SK-N-SH treated with all-trans-retinoic acid at 6 μM for 48 hours (cell line): ENCODE measurements at regions not wholly inside any gene's neighbourhood (a gene's known extent, or its start where the extent isn't known, plus 50 kb on each side); places are given as distances from the start of the nearest gene placed in this dataset.

Source experiments
- ATAC-seq: fragments of 200-7000 bp; cut with Tn5 transposase; 3 replicates; pipeline ENCODE4 v1.9.1; 2020; ENCODE audit warnings: mild to moderate bottlenecking, moderate library complexity
- BACH2 ChIP-seq: fragments of 250-450 bp; sonication (Bioruptor Pico); IDR thresholded peaks from 2 replicates; pipeline ENCODE4 v1.9.0; 2021; ENCODE audit warnings: mild to moderate bottlenecking, borderline replicate concordance
- CREB5 ChIP-seq: fragments of 250-450 bp; sonication (Bioruptor Pico); IDR thresholded peaks from 2 replicates; pipeline ENCODE4 v1.5.1; 2020; ENCODE audit warnings: low read depth, mild to moderate bottlenecking, moderate library complexity
- CSDC2 ChIP-seq: fragments of 250-450 bp; sonication (Bioruptor Pico); IDR thresholded peaks from 2 replicates; pipeline ENCODE4 v1.5.0; 2020; ENCODE audit warnings: mild to moderate bottlenecking, moderate library complexity
- CSRNP3 ChIP-seq: fragments of 250-450 bp; sonication (Bioruptor Pico); IDR thresholded peaks from 2 replicates; pipeline ENCODE4 v1.5.1; 2021; ENCODE audit warnings: mild to moderate bottlenecking, moderate library complexity
- ESRRG ChIP-seq: fragments of 250-450 bp; sonication (Bioruptor Pico); IDR thresholded peaks from 2 replicates; pipeline ENCODE4 v1.6.1; 2021; ENCODE audit warnings: mild to moderate bottlenecking
- GLIS3 ChIP-seq: fragments of 250-450 bp; sonication (Bioruptor Pico); IDR thresholded peaks from 2 replicates; pipeline ENCODE4 v1.5.0; 2020; ENCODE audit warnings: mild to moderate bottlenecking, moderate library complexity
- ISL1 ChIP-seq: fragments of 250-450 bp; sonication (Bioruptor Pico); IDR thresholded peaks from 2 replicates; pipeline ENCODE4 v2.1.2; 2022; ENCODE audit warnings: mild to moderate bottlenecking, moderate library complexity
- OSR1 ChIP-seq: fragments of 250-450 bp; sonication (Bioruptor Pico); IDR thresholded peaks from 2 replicates; pipeline ENCODE4 v1.8.0; 2022; ENCODE audit warnings: moderate library complexity, mild to moderate bottlenecking, inconsistent platforms
- PATZ1 ChIP-seq: fragments of 250-450 bp; sonication (Bioruptor Pico); IDR thresholded peaks from 2 replicates; pipeline ENCODE4 v1.8.0; 2020; ENCODE audit warnings: mild to moderate bottlenecking, moderate library complexity, borderline replicate concordance
- POU6F1 ChIP-seq: fragments of 250-450 bp; sonication (Bioruptor Pico); IDR thresholded peaks from 2 replicates; pipeline ENCODE4 v1.8.0; 2021; ENCODE audit warnings: low read depth, mild to moderate bottlenecking, moderate library complexity, borderline replicate concordance
- PPARA ChIP-seq: fragments of 250-450 bp; sonication (Bioruptor Pico); IDR thresholded peaks from 2 replicates; pipeline ENCODE4 v1.5.0; 2020; ENCODE audit warnings: mild to moderate bottlenecking, borderline replicate concordance
- RARB ChIP-seq: fragments of 250-450 bp; sonication (Bioruptor Pico); IDR thresholded peaks from 2 replicates; pipeline ENCODE4 v1.8.0; 2021; ENCODE audit warnings: mild to moderate bottlenecking, moderate library complexity
- SNAI2 ChIP-seq: fragments of 250-450 bp; sonication (Bioruptor Pico); IDR thresholded peaks from 2 replicates; pipeline ENCODE4 v1.5.0; 2020; ENCODE audit warnings: mild to moderate bottlenecking, moderate library complexity
- TCF4 ChIP-seq: fragments of 250-450 bp; sonication (Bioruptor Pico); IDR thresholded peaks from 2 replicates; pipeline ENCODE4 v1.8.0; 2021; ENCODE audit warnings: mild to moderate bottlenecking, moderate library complexity, borderline replicate concordance
- TOX ChIP-seq: fragments of 250-450 bp; sonication (Bioruptor Pico); IDR thresholded peaks from 2 replicates; pipeline ENCODE4 v1.8.0; 2021; ENCODE audit warnings: mild to moderate bottlenecking, moderate library complexity, borderline replicate concordance
- TSHZ2 ChIP-seq: fragments of 250-450 bp; sonication (Bioruptor Pico); IDR thresholded peaks from 2 replicates; pipeline ENCODE4 v1.5.0; 2020; ENCODE audit warnings: mild to moderate bottlenecking, moderate library complexity
- ZC3H10 ChIP-seq: fragments of 250-450 bp; sonication (Bioruptor Pico); IDR thresholded peaks from 2 replicates; pipeline ENCODE4 v1.5.1; 2021; ENCODE audit warnings: mild to moderate bottlenecking, moderate library complexity
- ZFP3 ChIP-seq: fragments of 250-450 bp; sonication (Bioruptor Pico); IDR thresholded peaks from 2 replicates; pipeline ENCODE4 v1.5.0; 2020; ENCODE audit warnings: mild to moderate bottlenecking, moderate library complexity
- ZFP30 ChIP-seq: fragments of 450-650 bp; formaldehyde crosslinking; IDR thresholded peaks from 2 replicates; pipeline ENCODE4 v1.5.0; 2022; ENCODE audit warnings: mild to moderate bottlenecking, moderate library complexity
- ZNF565 ChIP-seq: fragments of 450-650 bp; formaldehyde crosslinking; conservative IDR thresholded peaks from 2 replicates; pipeline ENCODE4 v1.5.0; 2020; ENCODE audit warnings: low read depth, mild to moderate bottlenecking, moderate library complexity
- ZNF70 ChIP-seq: fragments of 450-650 bp; formaldehyde crosslinking; IDR thresholded peaks from 2 replicates; pipeline ENCODE4 v1.5.0; 2020; ENCODE audit warnings: mild to moderate bottlenecking, moderate library complexity
- ZNF8 ChIP-seq: fragments of 450-650 bp; formaldehyde crosslinking; IDR thresholded peaks from 2 replicates; pipeline ENCODE4 v1.5.0; 2020; ENCODE audit warnings: mild to moderate bottlenecking, moderate library complexity

GRCh38 chr3:193868590-193868989, 267.4 kb upstream of the HES1 start:
- TF ChIP-seq CSDC2 (no peak), TOX (CRISPR knock-in tag) (no peak)

GRCh38 chr3:193869221-193870201, 266.4 kb upstream of the HES1 start:
- peak; percentile 80 for ATAC-seq
- TF ChIP-seq PPARA (no peak), TSHZ2 (no peak), BACH2 (CRISPR knock-in tag) (no peak), ZC3H10 (CRISPR knock-in tag) (no peak), ISL1 (no peak), ZNF70 (CRISPR knock-in tag) (no peak), TOX (CRISPR knock-in tag) (no peak), ZFP30 (CRISPR knock-in tag) (no peak), CSDC2 (no peak), CREB5 (CRISPR knock-in tag) (no peak)

More at GRCh38 chr3:193868590-193868989, 267.4 kb upstream of the HES1 start:
- ATAC-seq = no peak

- no peak for ATAC-seq
- no peak for TF ChIP-seq TOX (CRISPR knock-in tag)
- TF ChIP-seq PPARA = no peak
- TF ChIP-seq ZNF565 = no peak
- no peak for TF ChIP-seq PATZ1 (CRISPR knock-in tag)
Observed at GRCh38 chr3:193870376-193871219, 265.4 kb upstream of the HES1 start.

- no peak for TF ChIP-seq CSRNP3 (CRISPR knock-in tag)
- no peak for TF ChIP-seq GLIS3
- no peak for TF ChIP-seq ZNF565
- no peak for TF ChIP-seq SNAI2 (CRISPR knock-in tag)
- no peak for TF ChIP-seq ESRRG
- no peak for TF ChIP-seq ZFP3 (CRISPR knock-in tag)
- no peak for TF ChIP-seq PPARA
- TF ChIP-seq BACH2 (CRISPR knock-in tag) = no peak
- no peak for TF ChIP-seq TOX (CRISPR knock-in tag)
- TF ChIP-seq CSDC2 = no peak
- no peak for TF ChIP-seq TCF4 (CRISPR knock-in tag)
- TF ChIP-seq POU6F1 = no peak
- no peak for TF ChIP-seq OSR1 (CRISPR knock-in tag)
- no peak for TF ChIP-seq ZNF8
- TF ChIP-seq PATZ1 (CRISPR knock-in tag) = no peak
- no peak for TF ChIP-seq RARB (CRISPR knock-in tag)
- no peak for ATAC-seq
Observed at GRCh38 chr3:193871220-193871485, 264.8 kb upstream of the HES1 start.
